ENCODE measurements at regions not wholly inside any gene's neighbourhood (a gene's known extent, or its start where the extent isn't known, plus 50 kb on each side); places are given as distances from the start of the nearest gene placed in this dataset.

DNA sequence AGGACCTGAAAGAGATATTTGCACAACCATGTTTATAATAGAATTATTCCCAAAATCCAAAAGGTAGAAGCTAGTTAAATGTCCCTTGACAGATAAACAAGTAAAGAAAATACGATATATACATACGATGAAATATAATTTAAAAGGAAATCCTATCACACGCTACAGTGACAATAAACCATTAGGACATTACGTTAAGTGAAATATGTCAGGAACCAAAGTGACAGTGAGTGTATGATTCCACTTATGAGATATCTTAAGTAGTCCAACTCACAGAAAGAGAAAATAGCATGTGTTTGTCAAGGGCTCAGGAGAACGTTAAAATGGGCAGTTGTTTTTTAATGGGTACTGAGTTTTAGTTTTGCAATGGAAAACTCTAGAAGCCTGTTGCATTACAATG is 212.7 kb upstream of the PMFBP1 start:
- Mint-ChIP-seq H3K9me3 (peaks cover 16% of the 10 kb centered on the region), H3K36me3 (ENCODE audit: low read depth) (peaks cover 24% of the 10 kb centered on the region), H3K4me1 (no peaks in the 10 kb centered on the region), H3K4me3 (no peak overlapping the region), H3K27ac (no peak overlapping the region), H3K27me3 (no peaks in the 10 kb centered on the region)
- TF ChIP-seq, protein P1, sequence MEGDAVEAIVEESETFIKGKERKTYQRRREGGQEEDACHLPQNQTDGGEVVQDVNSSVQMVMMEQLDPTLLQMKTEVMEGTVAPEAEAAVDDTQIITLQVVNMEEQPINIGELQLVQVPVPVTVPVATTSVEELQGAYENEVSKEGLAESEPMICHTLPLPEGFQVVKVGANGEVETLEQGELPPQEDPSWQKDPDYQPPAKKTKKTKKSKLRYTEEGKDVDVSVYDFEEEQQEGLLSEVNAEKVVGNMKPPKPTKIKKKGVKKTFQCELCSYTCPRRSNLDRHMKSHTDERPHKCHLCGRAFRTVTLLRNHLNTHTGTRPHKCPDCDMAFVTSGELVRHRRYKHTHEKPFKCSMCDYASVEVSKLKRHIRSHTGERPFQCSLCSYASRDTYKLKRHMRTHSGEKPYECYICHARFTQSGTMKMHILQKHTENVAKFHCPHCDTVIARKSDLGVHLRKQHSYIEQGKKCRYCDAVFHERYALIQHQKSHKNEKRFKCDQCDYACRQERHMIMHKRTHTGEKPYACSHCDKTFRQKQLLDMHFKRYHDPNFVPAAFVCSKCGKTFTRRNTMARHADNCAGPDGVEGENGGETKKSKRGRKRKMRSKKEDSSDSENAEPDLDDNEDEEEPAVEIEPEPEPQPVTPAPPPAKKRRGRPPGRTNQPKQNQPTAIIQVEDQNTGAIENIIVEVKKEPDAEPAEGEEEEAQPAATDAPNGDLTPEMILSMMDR (IDR thresholded peaks at IDR 0.05) = no peak
- ChIA-PET POLR2A (no interaction called here), CTCF (interaction anchor here (0.9 kb wide), 1 partner anchor 15 kb away, joined by 3 read pairs; no protein-coding TSS in a partner anchor)
- DNase-seq (no peak), ATAC-seq (ENCODE audit: low read depth) (no peak)
- intact Hi-C loops (cut with micrococcal nuclease) = no loop called here

DNA sequence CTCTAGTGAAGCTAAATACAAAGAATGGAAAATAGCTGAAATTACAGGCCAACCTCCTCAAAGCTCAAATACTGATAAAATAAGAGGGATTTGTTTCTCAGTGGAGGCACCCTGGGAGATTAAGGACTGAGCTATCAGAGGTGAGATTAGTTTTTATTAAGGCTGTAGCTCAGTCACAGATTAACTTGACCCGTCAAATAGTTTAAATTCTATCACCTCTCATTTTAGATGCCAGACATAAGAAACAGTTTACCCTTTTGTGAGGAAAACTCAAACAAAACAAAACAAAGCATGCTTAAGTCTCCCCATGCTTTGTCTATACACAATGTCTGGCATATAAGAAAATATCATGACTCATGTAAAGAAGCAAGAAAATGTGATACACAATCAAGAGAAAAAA is 208.3 kb upstream of the PMFBP1 start:
- DNase-seq = no peak
- intact Hi-C loops (cut with micrococcal nuclease) = no loop called here
- POLR2A ChIA-PET = no interaction called here
- Mint-ChIP-seq H3K27ac (no peak overlapping the region), H3K9me3 (peaks cover 2% of the 10 kb centered on the region), H3K36me3 (ENCODE audit: low read depth) (peaks cover 2% of the 10 kb centered on the region), H3K27me3 (no peaks in the 10 kb centered on the region), H3K4me3 (no peak overlapping the region), H3K4me1 (no peaks in the 10 kb centered on the region)
- TF ChIP-seq, protein P1 (IDR thresholded peaks at IDR 0.05) = no peak
- CTCF ChIA-PET = no interaction called here
- no peak for ATAC-seq (ENCODE audit: low read depth)

DNA sequence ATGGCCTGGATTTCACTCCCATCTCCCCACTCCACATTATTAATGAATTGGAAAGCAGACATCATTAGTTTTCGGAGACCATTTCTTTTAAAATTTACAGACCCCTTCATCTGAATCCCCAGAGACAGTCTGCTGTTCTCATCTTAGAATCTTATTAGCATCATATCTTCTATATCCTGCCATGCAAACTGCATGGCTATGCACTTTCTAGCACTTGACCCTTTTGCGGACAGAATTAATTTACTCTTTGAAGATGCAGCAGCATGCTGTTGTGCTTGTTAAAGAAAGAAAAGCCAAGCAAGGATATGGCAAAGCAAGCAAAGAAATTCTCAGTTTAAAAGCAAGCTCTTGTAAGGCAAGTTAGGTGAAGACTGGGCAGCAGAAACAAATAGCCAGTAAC is 201.2 kb upstream of the PMFBP1 start:
- CTCF ChIA-PET = no interaction called here
- no peaks in the 10 kb centered on the region for H3K27me3 Mint-ChIP-seq
- no peak overlapping the region for H3K27ac Mint-ChIP-seq
- DNase-seq (no peak), ATAC-seq (ENCODE audit: low read depth) (no peak)
- no peaks in the 10 kb centered on the region for H3K9me3 Mint-ChIP-seq
- H3K4me3 Mint-ChIP-seq = no peak overlapping the region
- POLR2A ChIA-PET = no interaction called here
- TF ChIP-seq, protein P1 (IDR thresholded peaks at IDR 0.05) = no peak
- intact Hi-C loops (cut with micrococcal nuclease) = no loop called here
- peaks cover 4% of the 10 kb centered on the region for H3K36me3 Mint-ChIP-seq (ENCODE audit: low read depth)
- no peaks in the 10 kb centered on the region for H3K4me1 Mint-ChIP-seq

DNA sequence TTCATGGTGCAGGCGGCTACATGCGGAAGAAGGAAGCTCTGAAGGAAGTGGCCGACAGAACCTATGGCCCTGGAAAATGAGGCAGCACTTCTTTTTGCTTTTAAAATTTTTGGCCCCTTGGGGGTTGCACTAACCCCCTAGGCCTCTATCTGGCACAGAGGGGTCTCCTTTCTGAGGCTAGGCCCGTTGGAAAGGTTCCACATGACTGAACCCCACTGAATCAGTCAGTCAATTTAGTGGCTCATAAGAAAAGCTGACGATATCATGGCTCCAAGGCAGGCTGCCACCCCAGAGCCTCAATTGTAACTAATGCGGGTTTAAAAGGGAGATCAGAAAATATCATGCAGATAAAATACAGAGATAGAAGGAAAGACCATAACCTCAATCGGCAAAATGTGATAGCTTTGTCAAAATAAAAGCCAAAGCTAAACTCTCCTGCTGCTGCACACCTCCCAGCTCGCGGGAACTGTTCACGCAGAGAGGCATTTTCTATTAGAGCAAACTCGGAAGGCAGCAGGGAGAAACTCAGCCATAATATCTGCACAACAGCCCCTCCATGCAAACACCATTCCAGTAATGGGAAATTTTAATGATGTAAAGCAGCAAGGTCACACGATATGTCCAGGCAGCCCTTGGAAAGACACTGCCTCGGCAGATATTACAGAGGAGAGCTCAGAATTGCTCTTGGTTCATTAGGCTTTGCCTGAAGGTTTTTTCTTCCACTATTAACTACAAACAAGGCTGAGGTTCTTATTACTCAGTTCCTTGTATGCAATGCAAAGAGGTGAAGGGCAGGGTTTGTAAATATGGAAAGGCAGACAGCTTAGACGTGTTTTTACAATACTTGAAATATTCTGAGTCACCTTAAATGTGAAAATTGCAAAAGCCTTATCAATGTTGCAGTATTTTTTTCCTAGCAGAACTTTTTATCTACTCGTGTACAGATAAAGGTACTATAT is 200.4 kb upstream of the PMFBP1 start:
- Mint-ChIP-seq H3K36me3 (ENCODE audit: low read depth) (peaks cover 13% of the 10 kb centered on the region), H3K4me1 (no peaks in the 10 kb centered on the region), H3K9me3 (peaks cover 3% of the 10 kb centered on the region), H3K4me3 (no peak overlapping the region), H3K27ac (no peak overlapping the region), H3K27me3 (no peaks in the 10 kb centered on the region)
- no peak for DNase-seq
- POLR2A ChIA-PET = no interaction called here
- intact Hi-C loops (cut with micrococcal nuclease) = no loop called here
- CTCF ChIA-PET = no interaction called here
- no peak for ATAC-seq (ENCODE audit: low read depth)
- TF ChIP-seq, protein P1 (IDR thresholded peaks at IDR 0.05) = no peak

DNA sequence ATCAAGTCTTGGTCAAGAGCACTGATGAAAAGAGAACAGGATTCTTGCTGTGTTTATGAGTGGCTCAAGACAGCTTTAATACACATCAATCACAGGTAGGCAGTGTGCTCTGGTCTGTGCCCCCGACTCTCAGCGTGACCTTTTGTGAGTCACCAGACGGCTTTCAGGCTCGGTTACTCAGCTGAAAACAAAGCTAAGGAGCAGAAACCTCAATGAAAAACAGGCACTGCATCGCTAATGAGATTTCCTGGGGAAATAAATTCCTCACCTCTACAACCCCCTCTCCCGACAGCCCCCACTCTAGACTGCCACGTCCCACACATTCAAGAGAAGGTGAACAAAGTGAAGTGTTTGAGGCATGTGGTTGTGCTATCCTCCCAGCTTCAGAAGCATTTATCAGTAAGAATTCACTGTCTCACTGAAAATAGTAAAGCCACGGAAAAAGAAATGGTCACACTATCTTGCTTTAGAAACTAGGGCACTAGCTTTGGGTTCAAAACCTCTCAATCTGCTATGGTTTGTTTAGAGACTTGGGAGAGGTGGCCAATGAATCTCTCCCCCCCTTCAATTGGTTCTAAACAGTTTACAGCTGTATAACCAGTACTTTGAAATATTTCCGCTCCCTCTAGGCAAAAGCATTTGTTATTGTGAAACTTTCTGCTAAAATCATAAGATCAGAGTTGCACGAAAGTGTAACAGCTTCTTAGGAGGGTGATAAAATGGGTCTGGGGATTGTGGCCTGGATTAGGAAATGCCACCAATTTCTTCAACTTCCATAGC is 199.5 kb upstream of the PMFBP1 start:
- Mint-ChIP-seq H3K9me3 (peaks cover 5% of the 10 kb centered on the region), H3K4me1 (no peaks in the 10 kb centered on the region), H3K27ac (no peak overlapping the region), H3K27me3 (no peaks in the 10 kb centered on the region), H3K4me3 (no peak overlapping the region), H3K36me3 (ENCODE audit: low read depth) (peaks cover 14% of the 10 kb centered on the region)
- intact Hi-C loops (cut with micrococcal nuclease) = no loop called here
- ATAC-seq (ENCODE audit: low read depth) = no peak
- ChIA-PET POLR2A (no interaction called here), CTCF (interaction anchor here (0.9 kb wide), 1 partner anchor 28 kb away, joined by 4 read pairs; no protein-coding TSS in a partner anchor)
- no peak for DNase-seq
- TF ChIP-seq, protein P1 (IDR thresholded peaks at IDR 0.05) = no peak
